Adrenal gland (tissue), 5 donors: ENCODE measurements at regions not wholly inside any gene's neighbourhood (a gene's known extent, or its start where the extent isn't known, plus 50 kb on each side); places are given as distances from the start of the nearest gene placed in this dataset.

ENCODE experiments used
- CTCF ChIP-seq, 6 experiments: fragments of 450-650 bp in 4 of 6; fragments of 200-600 bp in 2 of 6; sonication (generic) in 1 of 6; IDR thresholded peaks; 1 replicate in 5 of 6; 2 replicates in 1 of 6; pipeline versions ENCODE4 v1.5.1 to v1.8.0; 2016 to 2021; ENCODE audit warnings: antibody characterized with exemption in 6 of 6, mild to moderate bottlenecking in 2 of 6, moderate library complexity in 1 of 6
- POLR2A ChIP-seq, 2 donors: fragments of 450-650 bp; IDR thresholded peaks; one replicate each; pipeline ENCODE4 v1.6.1; 2017; ENCODE audit warnings: antibody characterized with exemption in 2 of 2, mild to moderate bottlenecking in 2 of 2, moderate library complexity in 1 of 2
- donor health status: DM: no; HTN: no; CAD: no.

DNA sequence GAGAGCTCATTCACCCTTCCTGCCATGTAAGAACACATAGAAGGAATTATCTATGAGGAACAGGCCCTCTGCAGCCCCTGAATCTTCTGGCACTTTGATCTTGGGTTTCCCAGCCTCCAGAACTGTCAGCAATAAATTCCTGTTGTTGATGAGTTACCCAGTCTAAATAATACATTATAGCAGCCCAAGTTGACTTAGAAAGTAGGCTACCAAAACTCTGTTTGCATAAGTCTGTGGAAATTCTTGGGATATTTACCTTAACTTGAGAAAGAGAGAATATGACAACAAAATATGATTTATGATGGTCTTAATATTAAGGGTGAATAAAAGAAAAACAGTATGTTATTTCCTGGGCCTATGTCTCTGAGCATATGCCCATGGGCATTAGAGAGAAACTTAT, 433.0 kb upstream of the LMO3 start:
- TF ChIP-seq CTCF (IDR thresholded peaks at IDR 0.05), result no peak
- no peak for TF ChIP-seq POLR2A (IDR thresholded peaks at IDR 0.05)
